ENCODE measurements at regions not wholly inside any gene's neighbourhood (a gene's known extent, or its start where the extent isn't known, plus 50 kb on each side); places are given as distances from the start of the nearest gene placed in this dataset.

DNA sequence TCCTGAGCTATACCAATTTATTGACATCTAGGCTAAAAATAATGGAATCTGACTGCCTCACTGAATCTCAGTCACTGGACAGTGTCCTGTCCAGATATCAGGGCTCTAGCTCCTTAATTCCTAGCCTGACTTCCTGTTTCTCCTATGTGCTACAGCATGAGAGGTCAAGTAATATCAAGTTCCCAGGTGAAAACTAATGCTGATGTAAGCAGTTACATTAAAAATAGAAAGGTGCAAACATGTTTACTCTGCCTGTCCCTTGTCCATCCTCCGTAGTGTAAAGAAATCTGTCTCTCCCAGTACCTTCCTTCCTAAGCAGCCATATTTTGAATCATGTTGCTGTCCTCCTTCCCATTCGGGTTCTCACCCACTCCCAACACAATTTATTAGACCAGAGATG, 145.9 kb upstream of the GHR start:
- H3K4me3 Mint-ChIP-seq: no peak overlapping the region
- H3K27me3 Mint-ChIP-seq: peaks cover 8% of the 10 kb centered on the region
- ChIA-PET CTCF (no interaction called here), POLR2A (interaction anchor here (0.6 kb wide), 1 partner anchor 320 kb away, joined by 3 read pairs; no protein-coding TSS in a partner anchor)
- Histone ChIP-seq H3K9me3 (ENCODE audit: control insufficient read depth in 1 of 2, insufficient read depth in 1 of 2, low read length in 2 of 2) (no peaks in the 10 kb centered on the region), H3K4me3 (ENCODE audit: low read length) (no peak overlapping the region), H3K36me3 (ENCODE audit: insufficient read depth, low read length) (no peaks in the 10 kb centered on the region), H3K4me1 (ENCODE audit: insufficient read depth, low read length) (no peaks in the 10 kb centered on the region), H3K27ac (ENCODE audit: low read depth in 1 of 2, low read length in 2 of 2) (no peak overlapping the region), H3K27me3 (ENCODE audit: control insufficient read depth in 1 of 2, insufficient read depth in 2 of 2, low read length in 2 of 2) (no peaks in the 10 kb centered on the region)
- no peaks in the 10 kb centered on the region for H3K36me3 Mint-ChIP-seq (ENCODE audit: low read depth)
- no peaks in the 10 kb centered on the region for H3K4me1 Mint-ChIP-seq (ENCODE audit: low read depth)
- H3K9me3 Mint-ChIP-seq: peaks cover 2% of the 10 kb centered on the region
- ATAC-seq (ENCODE audit: poor library complexity) (no peak), DNase-seq (no peak)
- intact Hi-C loops (cut with DNase I, micrococcal nuclease): no loop called here
- no peak overlapping the region for H3K27ac Mint-ChIP-seq
- TF ChIP-seq, protein P1, sequence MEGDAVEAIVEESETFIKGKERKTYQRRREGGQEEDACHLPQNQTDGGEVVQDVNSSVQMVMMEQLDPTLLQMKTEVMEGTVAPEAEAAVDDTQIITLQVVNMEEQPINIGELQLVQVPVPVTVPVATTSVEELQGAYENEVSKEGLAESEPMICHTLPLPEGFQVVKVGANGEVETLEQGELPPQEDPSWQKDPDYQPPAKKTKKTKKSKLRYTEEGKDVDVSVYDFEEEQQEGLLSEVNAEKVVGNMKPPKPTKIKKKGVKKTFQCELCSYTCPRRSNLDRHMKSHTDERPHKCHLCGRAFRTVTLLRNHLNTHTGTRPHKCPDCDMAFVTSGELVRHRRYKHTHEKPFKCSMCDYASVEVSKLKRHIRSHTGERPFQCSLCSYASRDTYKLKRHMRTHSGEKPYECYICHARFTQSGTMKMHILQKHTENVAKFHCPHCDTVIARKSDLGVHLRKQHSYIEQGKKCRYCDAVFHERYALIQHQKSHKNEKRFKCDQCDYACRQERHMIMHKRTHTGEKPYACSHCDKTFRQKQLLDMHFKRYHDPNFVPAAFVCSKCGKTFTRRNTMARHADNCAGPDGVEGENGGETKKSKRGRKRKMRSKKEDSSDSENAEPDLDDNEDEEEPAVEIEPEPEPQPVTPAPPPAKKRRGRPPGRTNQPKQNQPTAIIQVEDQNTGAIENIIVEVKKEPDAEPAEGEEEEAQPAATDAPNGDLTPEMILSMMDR (IDR thresholded peaks at IDR 0.05): no peak

- peaks cover under 1% of the 10 kb centered on the region for H3K9me3 Mint-ChIP-seq
- Histone ChIP-seq H3K27ac (ENCODE audit: low read depth in 1 of 2, low read length in 2 of 2) (no peak overlapping the region), H3K27me3 (ENCODE audit: control insufficient read depth in 1 of 2, insufficient read depth in 2 of 2, low read length in 2 of 2) (no peaks in the 10 kb centered on the region), H3K4me3 (ENCODE audit: low read length) (no peak overlapping the region), H3K9me3 (ENCODE audit: control insufficient read depth in 1 of 2, insufficient read depth in 1 of 2, low read length in 2 of 2) (no peaks in the 10 kb centered on the region), H3K36me3 (ENCODE audit: insufficient read depth, low read length) (no peaks in the 10 kb centered on the region), H3K4me1 (ENCODE audit: insufficient read depth, low read length) (no peaks in the 10 kb centered on the region)
- ChIA-PET POLR2A (no interaction called here), CTCF (no interaction called here)
- no peak overlapping the region for H3K4me3 Mint-ChIP-seq
- DNase-seq (no peak), ATAC-seq (ENCODE audit: poor library complexity) (no peak)
- TF ChIP-seq, protein P1 (IDR thresholded peaks at IDR 0.05): no peak
- H3K27ac Mint-ChIP-seq: no peak overlapping the region
- H3K4me1 Mint-ChIP-seq (ENCODE audit: low read depth): no peaks in the 10 kb centered on the region
- peaks cover 4% of the 10 kb centered on the region for H3K27me3 Mint-ChIP-seq
- intact Hi-C loops (cut with DNase I, micrococcal nuclease): no loop called here
- H3K36me3 Mint-ChIP-seq (ENCODE audit: low read depth): no peaks in the 10 kb centered on the region
These were observed 138.7 kb upstream of the GHR start for GRCh38 chr5:42284584-42284983.

- DNase-seq (no peak), ATAC-seq (ENCODE audit: poor library complexity) (no peak)
- TF ChIP-seq, protein P1 (IDR thresholded peaks at IDR 0.05): no peak
- no peaks in the 10 kb centered on the region for H3K36me3 Mint-ChIP-seq (ENCODE audit: low read depth)
- Histone ChIP-seq H3K36me3 (ENCODE audit: insufficient read depth, low read length) (no peaks in the 10 kb centered on the region), H3K27ac (ENCODE audit: low read depth in 1 of 2, low read length in 2 of 2) (no peak overlapping the region), H3K4me3 (ENCODE audit: low read length) (no peak overlapping the region), H3K4me1 (ENCODE audit: insufficient read depth, low read length) (no peaks in the 10 kb centered on the region), H3K27me3 (ENCODE audit: control insufficient read depth in 1 of 2, insufficient read depth in 2 of 2, low read length in 2 of 2) (no peaks in the 10 kb centered on the region), H3K9me3 (ENCODE audit: control insufficient read depth in 1 of 2, insufficient read depth in 1 of 2, low read length in 2 of 2) (no peaks in the 10 kb centered on the region)
- H3K27me3 Mint-ChIP-seq: peaks cover 1% of the 10 kb centered on the region
- H3K4me1 Mint-ChIP-seq (ENCODE audit: low read depth): no peaks in the 10 kb centered on the region
- ChIA-PET POLR2A (no interaction called here), CTCF (no interaction called here)
- peaks cover 2% of the 10 kb centered on the region for H3K9me3 Mint-ChIP-seq
- intact Hi-C loops (cut with DNase I, micrococcal nuclease): no loop called here
- no peak overlapping the region for H3K4me3 Mint-ChIP-seq
- no peak overlapping the region for H3K27ac Mint-ChIP-seq
These were observed 138.0 kb upstream of the GHR start for GRCh38 chr5:42285230-42285629.

All from CD4-positive, alpha-beta T cell (primary cell).